GM18526 (cell line): ENCODE measurements at regions not wholly inside any gene's neighbourhood (a gene's known extent, or its start where the extent isn't known, plus 50 kb on each side); places are given as distances from the start of the nearest gene placed in this dataset.
A peak's percentile ranks its signal among the peaks of the same experiment; 100 is the strongest.

Source experiments
- POLR2A ChIP-seq: IDR thresholded peaks from 3 replicates; pipeline ENCODE4 v1.6.1; 2011; ENCODE audit not compliant: insufficient read length; ENCODE audit errors: extremely low read depth

- TF ChIP-seq POLR2A, result no peak
Measured at GRCh38 chr4:53705972-53706371, 114.7 kb upstream of the LNX1 start.

- no peak for TF ChIP-seq POLR2A
Measured at GRCh38 chr4:53705151-53705764, 114.0 kb upstream of the LNX1 start.

- TF ChIP-seq POLR2A, result no peak
Measured at GRCh38 chr4:53704329-53704728, 113.0 kb upstream of the LNX1 start.

- TF ChIP-seq POLR2A, result no peak
Measured at GRCh38 chr4:53703267-53703655, 112.0 kb upstream of the LNX1 start.

GRCh38 chr4:53702334-53703266, 111.3 kb upstream of the LNX1 start:
- peak; percentile 12 for TF ChIP-seq POLR2A

- TF ChIP-seq POLR2A, result no peak
Measured at GRCh38 chr4:53697016-53697685, 105.9 kb upstream of the LNX1 start.

GRCh38 chr4:53695540-53696463, 104.5 kb upstream of the LNX1 start:
- TF ChIP-seq POLR2A, result peak; percentile 15

GRCh38 chr4:53694666-53695065, 103.4 kb upstream of the LNX1 start:
- TF ChIP-seq POLR2A, result no peak

GRCh38 chr4:53693909-53694308, 102.6 kb upstream of the LNX1 start:
- no peak for TF ChIP-seq POLR2A

- no peak for TF ChIP-seq POLR2A
Measured at GRCh38 chr4:53693408-53693807, 102.1 kb upstream of the LNX1 start.

GRCh38 chr4:53688186-53688790, 97.0 kb upstream of the LNX1 start:
- TF ChIP-seq POLR2A, result no peak

- TF ChIP-seq POLR2A, result no peak
Measured at GRCh38 chr4:53686521-53686920, 95.2 kb upstream of the LNX1 start.

- no peak for TF ChIP-seq POLR2A
Measured at GRCh38 chr4:53684136-53685130, 93.1 kb upstream of the LNX1 start.
